Activated CD4-positive, alpha-beta T cell treated with anti-CD3 and anti-CD28 coated beads, Interleukin-2, amount 10 ng/mL, durations not matched to agents 24 days and 14 days (primary cell): ENCODE measurements at regions not wholly inside any gene's neighbourhood (a gene's known extent, or its start where the extent isn't known, plus 50 kb on each side); places are given as distances from the start of the nearest gene placed in this dataset.

Source experiments
- DNase-seq: peaks from one replicate; pipeline ENCODE4 v3.0.0; 2022
- H3K27ac Mint-ChIP-seq: one replicate; pipeline ENCODE4 v1.8.0; 2022; ENCODE audit warnings: mild to moderate bottlenecking, mixed read lengths
- H3K27me3 Mint-ChIP-seq: one replicate; pipeline ENCODE4 v1.8.0; 2022; ENCODE audit warnings: mixed read lengths
- H3K36me3 Mint-ChIP-seq: one replicate; pipeline ENCODE4 v1.8.0; 2022; ENCODE audit warnings: low read depth, mild to moderate bottlenecking, mixed read lengths
- H3K4me1 Mint-ChIP-seq: one replicate; pipeline ENCODE4 v1.8.0; 2021; ENCODE audit warnings: mixed read lengths
- H3K4me3 Mint-ChIP-seq: one replicate; pipeline ENCODE4 v1.8.0; 2022; ENCODE audit warnings: mild to moderate bottlenecking, moderate library complexity, mixed read lengths
- H3K9me3 Mint-ChIP-seq: one replicate; pipeline ENCODE4 v1.8.0; 2021; ENCODE audit warnings: mixed read lengths
- intact Hi-C: fragments of 100-400 bp; cut with micrococcal nuclease; formaldehyde crosslinking; loops from one replicate; pipeline ENCODE4 v1.15.1; 2023

- H3K4me1 Mint-ChIP-seq, result peaks cover 2% of the 10 kb centered on the region
- intact Hi-C loops, result no loop called here
- H3K4me3 Mint-ChIP-seq, result no peak overlapping the region
- no peaks in the 10 kb centered on the region for H3K9me3 Mint-ChIP-seq
- H3K36me3 Mint-ChIP-seq, result no peaks in the 10 kb centered on the region
- no peak for DNase-seq
- H3K27me3 Mint-ChIP-seq, result peaks cover 52% of the 10 kb centered on the region
- no peak overlapping the region for H3K27ac Mint-ChIP-seq
Observed at GRCh38 chr3:193996641-193997089, 139.3 kb upstream of the HES1 start.

GRCh38 chr3:193997228-193998122, 138.5 kb upstream of the HES1 start:
- peaks cover 4% of the 10 kb centered on the region for H3K4me1 Mint-ChIP-seq
- H3K27ac Mint-ChIP-seq, result no peak overlapping the region
- no peak overlapping the region for H3K4me3 Mint-ChIP-seq
- DNase-seq, result no peak
- H3K27me3 Mint-ChIP-seq, result peaks cover 55% of the 10 kb centered on the region
- intact Hi-C loops, result no loop called here
- no peaks in the 10 kb centered on the region for H3K36me3 Mint-ChIP-seq
- H3K9me3 Mint-ChIP-seq, result no peaks in the 10 kb centered on the region

GRCh38 chr3:193998123-193998448, 137.9 kb upstream of the HES1 start:
- no peak overlapping the region for H3K27ac Mint-ChIP-seq
- no peak overlapping the region for H3K4me3 Mint-ChIP-seq
- no peaks in the 10 kb centered on the region for H3K9me3 Mint-ChIP-seq
- DNase-seq, result no peak
- H3K36me3 Mint-ChIP-seq, result no peaks in the 10 kb centered on the region
- intact Hi-C loops, result no loop called here
- peaks cover 52% of the 10 kb centered on the region for H3K27me3 Mint-ChIP-seq
- H3K4me1 Mint-ChIP-seq, result peaks cover 4% of the 10 kb centered on the region

- Mint-ChIP-seq H3K36me3 (no peaks in the 10 kb centered on the region), H3K9me3 (no peaks in the 10 kb centered on the region), H3K27me3 (peaks cover 57% of the 10 kb centered on the region), H3K4me1 (peaks cover 10% of the 10 kb centered on the region), H3K27ac (no peak overlapping the region), H3K4me3 (no peak overlapping the region)
- intact Hi-C loops, result no loop called here
- no peak for DNase-seq
Observed at GRCh38 chr3:193998628-193999195, 137.2 kb upstream of the HES1 start.

- Mint-ChIP-seq H3K4me3 (no peak overlapping the region), H3K27me3 (peaks cover 57% of the 10 kb centered on the region)
Observed at GRCh38 chr3:194000100-194000499, 135.8 kb upstream of the HES1 start.

GRCh38 chr3:194000712-194001111, 135.2 kb upstream of the HES1 start:
- Mint-ChIP-seq H3K4me3 (no peak overlapping the region), H3K27me3 (peaks cover 54% of the 10 kb centered on the region), H3K4me1 (peaks cover 15% of the 10 kb centered on the region), H3K36me3 (no peaks in the 10 kb centered on the region), H3K9me3 (no peaks in the 10 kb centered on the region), H3K27ac (no peak overlapping the region)
- intact Hi-C loops, result no loop called here
- no peak for DNase-seq

More at GRCh38 chr3:194000100-194000499, 135.8 kb upstream of the HES1 start:
- intact Hi-C loops, result no loop called here
- no peaks in the 10 kb centered on the region for H3K9me3 Mint-ChIP-seq
- no peak overlapping the region for H3K27ac Mint-ChIP-seq
- DNase-seq, result no peak
- peaks cover 12% of the 10 kb centered on the region for H3K4me1 Mint-ChIP-seq
- no peaks in the 10 kb centered on the region for H3K36me3 Mint-ChIP-seq

GRCh38 chr3:194001728-194002459, 134.1 kb upstream of the HES1 start:
- Mint-ChIP-seq H3K27ac (no peak overlapping the region), H3K4me1 (peaks cover 15% of the 10 kb centered on the region), H3K4me3 (peak overlapping the region; percentile 56), H3K36me3 (no peaks in the 10 kb centered on the region), H3K9me3 (no peaks in the 10 kb centered on the region), H3K27me3 (peaks cover 56% of the 10 kb centered on the region)
- intact Hi-C loops, result no loop called here
- DNase-seq, result no peak

GRCh38 chr3:194003114-194004057, 132.6 kb upstream of the HES1 start:
- Mint-ChIP-seq H3K4me1 (peaks cover 13% of the 10 kb centered on the region), H3K9me3 (no peaks in the 10 kb centered on the region), H3K27ac (no peak overlapping the region), H3K27me3 (peaks cover 54% of the 10 kb centered on the region), H3K4me3 (peak overlapping the region; percentile 49), H3K36me3 (no peaks in the 10 kb centered on the region)
- intact Hi-C loops, result no loop called here
- DNase-seq, result peak; percentile 69

GRCh38 chr3:194005930-194006501, 129.9 kb upstream of the HES1 start:
- Mint-ChIP-seq H3K4me3 (no peak overlapping the region), H3K27me3 (peaks cover 50% of the 10 kb centered on the region)
- intact Hi-C loops, result no loop called here

GRCh38 chr3:194007592-194008337, 128.2 kb upstream of the HES1 start:
- DNase-seq, result no peak
- Mint-ChIP-seq H3K27me3 (peaks cover 51% of the 10 kb centered on the region), H3K36me3 (no peaks in the 10 kb centered on the region), H3K4me1 (peaks cover 12% of the 10 kb centered on the region), H3K4me3 (no peak overlapping the region), H3K9me3 (no peaks in the 10 kb centered on the region), H3K27ac (no peak overlapping the region)
- intact Hi-C loops, result no loop called here

More at GRCh38 chr3:194005930-194006501, 129.9 kb upstream of the HES1 start:
- H3K36me3 Mint-ChIP-seq, result no peaks in the 10 kb centered on the region
- H3K4me1 Mint-ChIP-seq, result peaks cover 13% of the 10 kb centered on the region
- H3K27ac Mint-ChIP-seq, result no peak overlapping the region
- no peaks in the 10 kb centered on the region for H3K9me3 Mint-ChIP-seq
- no peak for DNase-seq

- Mint-ChIP-seq H3K36me3 (no peaks in the 10 kb centered on the region), H3K4me1 (peaks cover 6% of the 10 kb centered on the region), H3K27me3 (peaks cover 45% of the 10 kb centered on the region), H3K4me3 (no peak overlapping the region), H3K9me3 (no peaks in the 10 kb centered on the region), H3K27ac (no peak overlapping the region)
- no peak for DNase-seq
- intact Hi-C loops, result no loop called here
Observed at GRCh38 chr3:194009019-194009418, 126.9 kb upstream of the HES1 start.

GRCh38 chr3:194009892-194010533, 125.9 kb upstream of the HES1 start:
- no peak overlapping the region for H3K4me3 Mint-ChIP-seq
- intact Hi-C loops, result no loop called here
- DNase-seq, result no peak
- H3K27ac Mint-ChIP-seq, result no peak overlapping the region
- no peaks in the 10 kb centered on the region for H3K36me3 Mint-ChIP-seq
- no peaks in the 10 kb centered on the region for H3K9me3 Mint-ChIP-seq
- H3K4me1 Mint-ChIP-seq, result peaks cover 6% of the 10 kb centered on the region
- H3K27me3 Mint-ChIP-seq, result peaks cover 46% of the 10 kb centered on the region
